ENCODE measurements at regions not wholly inside any gene's neighbourhood (a gene's known extent, or its start where the extent isn't known, plus 50 kb on each side); places are given as distances from the start of the nearest gene placed in this dataset.

DNA sequence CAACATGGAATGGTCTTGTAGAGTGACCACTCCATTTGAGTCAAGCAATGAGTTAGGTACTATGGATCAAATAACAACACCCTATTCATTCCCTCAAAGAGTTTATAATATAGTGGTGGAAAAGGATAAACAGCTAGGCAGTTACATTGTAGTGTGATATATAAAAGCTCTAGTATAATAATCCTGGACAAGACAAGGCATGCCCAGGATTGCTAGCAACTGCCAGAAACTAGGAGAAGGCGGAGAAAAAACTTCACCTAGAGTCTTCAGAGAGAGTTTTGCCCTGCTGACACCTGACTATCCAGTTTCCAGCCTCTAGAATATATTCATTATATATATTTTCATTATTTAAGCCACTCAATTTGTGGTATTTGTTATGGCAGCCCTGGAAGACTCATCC, 530.6 kb downstream of the KLF12 start:
- DNase-seq, result no peak

DNA sequence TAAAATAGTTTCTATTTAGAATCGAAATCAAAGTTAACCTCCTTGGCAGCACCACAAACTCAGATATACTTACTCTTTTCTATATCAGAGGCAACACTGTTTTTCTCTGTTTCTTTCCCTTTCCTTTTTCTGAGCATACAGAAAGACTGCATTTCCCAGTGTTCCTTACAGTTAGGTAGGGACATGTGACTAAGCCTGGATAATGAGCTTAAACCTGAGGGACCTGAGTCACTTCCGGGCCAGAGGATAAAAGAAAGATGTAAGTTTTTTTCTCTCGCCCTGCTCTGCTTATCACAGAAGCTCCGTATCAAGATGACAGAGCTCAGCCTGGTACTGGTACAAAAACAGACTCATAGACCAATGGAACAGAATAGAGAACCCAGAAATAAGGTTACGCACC, 531.9 kb downstream of the KLF12 start:
- DNase-seq, result no peak

GRCh38 chr13:73601708-73602107, 532.5 kb downstream of the KLF12 start:
- DNase-seq, result no peak

GRCh38 chr13:73599232-73600128, 534.7 kb downstream of the KLF12 start:
- DNase-seq, result no peak

- DNase-seq, result no peak
Observed at GRCh38 chr13:73598020-73598712, 536.0 kb downstream of the KLF12 start.

DNA sequence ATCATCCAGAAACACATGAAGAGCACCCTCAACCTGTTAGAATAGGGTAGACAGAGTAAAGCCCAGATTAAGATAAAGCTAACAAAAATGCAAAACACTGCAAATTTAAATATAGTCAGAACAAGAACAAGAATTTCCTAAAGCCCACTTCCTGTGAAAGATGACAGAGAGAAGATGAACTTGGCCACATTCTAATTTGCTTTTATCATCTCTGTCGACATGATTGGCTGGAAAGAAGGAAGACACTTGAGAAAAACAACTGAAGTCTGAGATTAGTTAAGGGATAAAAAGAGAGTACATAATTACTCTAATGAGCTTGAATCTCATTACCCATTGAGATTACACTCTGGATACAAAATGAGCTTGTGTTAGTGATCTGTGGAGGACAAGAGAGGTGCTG, 537.6 kb downstream of the KLF5 start:
- DNase-seq, result no peak

DNA sequence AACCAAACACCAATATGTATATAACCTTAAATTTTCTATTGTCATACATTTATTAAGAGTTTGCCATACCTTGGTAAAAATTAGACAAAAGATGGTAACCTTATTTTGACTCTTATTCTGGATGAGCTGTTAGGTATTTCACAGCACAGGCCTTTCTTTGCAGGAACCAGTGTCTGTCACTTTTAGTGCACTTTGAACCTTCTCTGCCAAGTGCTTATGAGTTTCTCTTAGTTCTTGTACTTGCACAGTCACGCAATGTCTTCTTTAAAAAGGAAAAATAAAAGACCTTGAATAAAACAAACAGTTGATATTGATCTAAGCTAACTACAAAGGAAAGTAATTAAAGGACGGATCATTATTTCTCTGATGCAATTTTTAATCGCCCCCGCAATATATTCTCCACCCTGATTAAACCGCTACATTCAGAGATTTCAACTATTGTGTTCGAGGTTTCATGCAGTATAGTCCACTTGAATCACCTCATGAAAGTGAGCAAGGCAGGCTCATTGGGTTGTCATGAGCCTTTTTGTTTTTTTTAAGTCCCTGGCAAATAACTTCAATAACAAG, 534.5 kb downstream of the KLF5 start:
- no peak for DNase-seq

- no peak for DNase-seq
Observed at GRCh38 chr13:73591861-73592260, 533.1 kb downstream of the KLF5 start.

DNA sequence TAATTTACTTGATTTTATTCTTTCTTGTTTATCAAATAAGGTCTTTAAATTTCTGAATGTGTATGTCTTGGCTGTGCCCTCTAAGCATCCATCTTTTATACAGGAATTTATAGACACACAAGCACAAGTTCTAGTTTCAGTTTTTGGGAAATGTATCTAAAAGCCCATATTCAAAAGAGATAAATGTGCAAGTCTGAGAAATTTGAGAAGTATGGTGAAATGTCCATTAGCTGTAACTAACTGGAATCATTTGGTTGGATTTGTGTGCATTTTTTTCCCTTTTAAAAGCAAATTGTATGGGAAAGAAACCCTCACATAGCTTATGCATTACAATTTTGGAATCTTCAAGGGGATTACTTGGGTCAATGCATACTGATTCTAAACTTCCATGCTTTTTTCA, 532.0 kb downstream of the KLF5 start:
- DNase-seq, result no peak

- no peak for DNase-seq
Observed at GRCh38 chr13:73585236-73585635, 526.4 kb downstream of the KLF5 start.

GRCh38 chr13:73583331-73583730, 524.5 kb downstream of the KLF5 start:
- DNase-seq, result no peak

DNA sequence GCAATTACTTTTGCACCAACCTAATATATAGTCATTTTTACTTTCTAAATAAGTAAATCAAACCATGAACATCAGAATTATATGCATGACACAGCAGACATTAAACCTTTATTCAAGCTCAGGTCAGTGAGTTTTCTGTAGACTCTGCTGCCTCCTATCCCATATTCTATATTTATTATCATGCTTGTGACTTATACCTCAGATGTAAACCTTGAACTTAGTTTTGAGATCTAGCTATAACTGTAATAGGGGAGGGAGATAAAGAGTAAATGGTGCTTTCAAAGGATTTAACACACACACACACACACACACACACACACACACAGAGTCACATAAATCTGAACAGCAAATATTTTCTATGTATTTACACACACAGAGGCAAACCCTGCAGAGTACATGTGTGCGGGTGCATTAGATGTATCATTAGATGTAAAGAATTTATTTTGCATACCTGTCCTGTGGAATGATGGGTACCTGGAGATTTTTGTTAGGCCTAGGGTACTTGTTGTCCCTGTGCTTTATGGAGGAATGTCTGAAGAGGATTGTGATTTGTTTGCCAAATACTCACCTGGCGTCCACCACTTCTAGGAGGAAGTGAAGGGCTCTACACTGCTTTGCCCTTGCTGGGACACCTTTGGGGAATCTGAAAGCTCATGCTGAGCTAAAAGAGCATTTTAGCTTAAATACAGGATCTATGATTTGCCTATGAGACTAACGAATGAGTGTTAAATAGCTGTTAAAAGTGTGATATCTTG, 521.9 kb downstream of the KLF5 start:
- DNase-seq, result no peak

GRCh38 chr13:73579574-73580274, 520.9 kb downstream of the KLF5 start:
- no peak for DNase-seq

DNA sequence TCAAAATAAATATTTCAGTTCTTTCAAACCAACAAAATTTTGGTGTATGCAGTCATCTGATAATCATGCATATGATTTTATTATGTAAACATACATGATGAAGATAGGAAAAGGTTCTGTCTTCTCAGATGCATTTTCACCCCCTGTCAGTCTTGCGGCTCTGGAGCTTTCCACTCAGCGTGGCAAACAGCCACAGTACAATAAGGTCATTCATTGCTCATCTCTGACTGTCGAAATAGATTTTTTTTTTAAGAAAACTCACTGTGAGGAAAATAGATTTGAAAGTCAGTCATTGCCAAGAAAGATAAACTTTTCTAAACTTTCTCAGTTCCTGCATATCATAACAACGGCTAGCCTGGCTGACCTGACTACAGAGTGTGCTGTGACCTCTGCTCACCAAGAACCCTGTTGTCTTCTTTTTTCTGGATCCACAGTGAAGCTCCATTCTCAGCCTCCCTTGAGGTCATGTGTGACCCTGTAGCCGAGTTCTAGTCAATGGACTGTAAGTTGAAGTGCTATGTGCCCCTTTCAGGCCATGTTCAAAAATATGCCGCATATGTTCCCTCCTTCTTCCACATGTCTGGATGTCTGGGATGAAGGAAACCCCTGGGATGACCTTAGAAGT, 519.6 kb downstream of the KLF5 start:
- no peak for DNase-seq

DNA sequence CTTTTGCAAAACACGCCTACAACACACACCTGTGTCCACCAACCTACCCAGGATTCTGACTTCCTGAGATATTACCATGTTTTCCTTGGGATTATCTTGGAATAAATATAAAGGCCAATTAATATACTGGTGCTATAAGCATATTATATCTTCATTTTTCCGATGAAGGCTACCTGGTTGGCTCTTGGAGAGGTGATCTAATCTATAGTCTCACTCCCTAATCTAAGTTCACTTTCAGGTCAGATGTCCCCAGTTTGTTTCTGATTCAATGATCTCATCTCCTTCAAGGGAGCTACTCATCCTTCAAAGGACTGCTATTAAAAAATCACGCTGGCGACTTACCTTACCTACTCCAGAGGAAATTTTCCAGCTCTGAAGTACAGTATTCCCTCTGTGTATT, 517.5 kb downstream of the KLF5 start:
- no peak for DNase-seq

GRCh38 chr13:73572824-73573223, 514.0 kb downstream of the KLF5 start:
- no peak for DNase-seq

DNA sequence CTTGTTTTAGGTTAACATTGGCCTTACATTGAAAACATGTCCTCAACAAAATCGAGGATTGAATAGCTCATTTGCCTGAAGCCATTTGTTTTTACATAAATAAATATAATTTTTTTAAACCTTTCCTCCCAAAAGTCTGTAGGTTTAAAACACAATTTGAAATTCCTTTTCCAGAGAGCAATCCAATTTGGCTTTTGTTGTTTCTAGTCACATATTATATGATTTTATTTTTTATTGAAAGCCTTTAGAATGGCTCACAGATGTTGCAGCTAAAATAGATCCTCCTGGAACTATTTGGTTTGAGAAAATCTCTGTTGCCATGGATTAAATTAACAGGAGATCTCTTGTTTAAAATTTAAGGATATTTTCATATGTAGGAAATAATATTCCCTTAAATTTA, 512.6 kb downstream of the KLF5 start:
- no peak for DNase-seq

- no peak for DNase-seq
Observed at GRCh38 chr13:73556902-73557301, 498.1 kb downstream of the KLF5 start.

- no peak for DNase-seq
Observed at GRCh38 chr13:73556128-73556527, 497.3 kb downstream of the KLF5 start.

DNA sequence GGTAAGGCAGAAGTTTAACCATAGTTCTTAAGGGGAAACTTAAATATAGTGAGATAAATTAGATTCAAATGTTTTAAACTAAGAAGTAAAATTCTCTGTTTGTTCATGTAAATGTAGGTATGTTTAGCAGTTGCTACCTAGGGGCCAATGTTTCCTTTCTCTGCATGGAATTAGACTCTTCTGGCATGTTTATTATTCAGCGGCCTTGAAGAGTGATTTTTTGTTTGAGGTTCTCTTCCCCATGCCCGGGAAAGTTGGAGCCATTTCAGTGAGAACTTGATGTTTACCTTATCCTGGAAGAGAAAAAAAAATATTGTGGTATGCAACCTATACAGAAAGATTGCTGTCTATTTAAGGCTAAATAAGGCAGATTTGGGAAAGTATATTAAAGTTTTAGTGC, 492.9 kb downstream of the KLF5 start:
- DNase-seq, result no peak

- no peak for DNase-seq
Observed at GRCh38 chr13:73549717-73550116, 490.9 kb downstream of the KLF5 start.

- no peak for DNase-seq
Observed at GRCh38 chr13:73548449-73548848, 489.6 kb downstream of the KLF5 start.

Data from NCI-H1048 (cell line).